ENCODE measurements at regions not wholly inside any gene's neighbourhood (a gene's known extent, or its start where the extent isn't known, plus 50 kb on each side); places are given as distances from the start of the nearest gene placed in this dataset.

- no TSS peak for BruUV-seq (replicated peaks)
- Histone ChIP-seq H2AFZ (replicated peaks; ENCODE audit: low read length, poor library complexity) (no peak overlapping the region), H2BK5ac (ENCODE audit: low read depth, low read length, poor library complexity, severe bottlenecking) (no peak overlapping the region), H2AK5ac (ENCODE audit: low read depth, low read length) (no peak overlapping the region), H3K27ac (ENCODE audit: insufficient read depth, low read length) (no peak overlapping the region), H3K23ac (ENCODE audit: low read depth, low read length) (no peak overlapping the region), H3K4me1 (ENCODE audit: control insufficient read depth, insufficient read depth, low read length) (no peaks in the 10 kb centered on the region), H4K8ac (ENCODE audit: low read depth in 2 of 2, low read length in 2 of 2) (no peak overlapping the region), H4K20me1 (ENCODE audit: insufficient read depth, low read length) (no peaks in the 10 kb centered on the region), H3K4me2 (ENCODE audit: low read depth, low read length) (no peak overlapping the region), H3K36me3 (ENCODE audit: control insufficient read depth, insufficient read depth, low read length) (no peaks in the 10 kb centered on the region), H3K9me1 (ENCODE audit: insufficient read depth, low read length) (peaks cover 4% of the 10 kb centered on the region; the same call in 1 of the 2 replicates), H2AK9ac (replicated peaks; ENCODE audit: low read depth, low read length, poor library complexity) (no peak overlapping the region), H3K79me1 (ENCODE audit: low read depth in 1 of 2, low read length in 2 of 2) (no peaks in the 10 kb centered on the region), H3K56ac (ENCODE audit: extremely low read depth, insufficient read depth, low read length) (no peak overlapping the region), H2BK120ac (ENCODE audit: low read depth, low read length) (no peak overlapping the region), H3K27me3 (ENCODE audit: control insufficient read depth, insufficient read depth, low read length) (no peaks in the 10 kb centered on the region), H2BK15ac (ENCODE audit: low read depth, low read length) (no peak overlapping the region), H2BK20ac (ENCODE audit: low read depth, low read length) (no peak overlapping the region), H3K4ac (ENCODE audit: low read depth, low read length) (no peak overlapping the region), H3K18ac (ENCODE audit: low read depth, low read length) (no peak overlapping the region), H3K14ac (replicated peaks; ENCODE audit: low read depth, low read length) (no peak overlapping the region), H4K5ac (ENCODE audit: low read depth, low read length) (no peak overlapping the region), H4K91ac (ENCODE audit: insufficient read depth, low read depth, low read length) (no peak overlapping the region), H3K4me3 (ENCODE audit: insufficient read depth, low read depth, low read length) (no peak overlapping the region), H3K9ac (ENCODE audit: low read depth, low read length) (no peak overlapping the region), H3K9me3 (ENCODE audit: control insufficient read depth, insufficient read depth, low read length) (no peaks in the 10 kb centered on the region)
- no CpG with 5 or more reads among the region's 1 CpG for WGBS, 2 experiments (ENCODE audit: extremely low coverage in 2 of 2, insufficient read length in 1 of 2)
- dilution Hi-C loops (cut with HindIII; ENCODE audit: low sequenced_read_pairs, unreplicated experiment) (no loop called here), in situ Hi-C loops (cut with MboI; ENCODE audit: low sequenced_read_pairs) (no loop called here), intact Hi-C loops (cut with micrococcal nuclease) (no loop called here)
- CTCF ChIA-PET: no interaction called here
- no peak for ATAC-seq (ENCODE audit: low read depth)
- DNase-seq: no peak
- POLR2A ChIA-PET (ENCODE audit: unreplicated experiment): no interaction called here
- no peak for TF ChIP-seq CHD1 (IDR thresholded peaks at IDR 0.05; ENCODE audit: low read depth, low read length)
- TF ChIP-seq POLR2A (IDR thresholded peaks at IDR 0.05; ENCODE audit: low read depth, low read length): no peak
- no peak for TF ChIP-seq CEBPB (IDR thresholded peaks at IDR 0.05; ENCODE audit: low read depth, low read length)
- no peak for TF ChIP-seq FOS (IDR thresholded peaks at IDR 0.05; ENCODE audit: low read depth, low read length)
- no peak for TF ChIP-seq SMC3 (IDR thresholded peaks at IDR 0.05; ENCODE audit: low read depth, low read length)
- TF ChIP-seq, protein P1, sequence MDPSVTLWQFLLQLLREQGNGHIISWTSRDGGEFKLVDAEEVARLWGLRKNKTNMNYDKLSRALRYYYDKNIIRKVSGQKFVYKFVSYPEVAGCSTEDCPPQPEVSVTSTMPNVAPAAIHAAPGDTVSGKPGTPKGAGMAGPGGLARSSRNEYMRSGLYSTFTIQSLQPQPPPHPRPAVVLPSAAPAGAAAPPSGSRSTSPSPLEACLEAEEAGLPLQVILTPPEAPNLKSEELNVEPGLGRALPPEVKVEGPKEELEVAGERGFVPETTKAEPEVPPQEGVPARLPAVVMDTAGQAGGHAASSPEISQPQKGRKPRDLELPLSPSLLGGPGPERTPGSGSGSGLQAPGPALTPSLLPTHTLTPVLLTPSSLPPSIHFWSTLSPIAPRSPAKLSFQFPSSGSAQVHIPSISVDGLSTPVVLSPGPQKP (IDR thresholded peaks at IDR 0.05; ENCODE audit: borderline replicate concordance, low read depth, low read length): no peak
Observed at GRCh38 chr9:108245901-108246300, 609.9 kb downstream of the ACTL7B start.
